ENCODE measurements at regions not wholly inside any gene's neighbourhood (a gene's known extent, or its start where the extent isn't known, plus 50 kb on each side); places are given as distances from the start of the nearest gene placed in this dataset.

DNA sequence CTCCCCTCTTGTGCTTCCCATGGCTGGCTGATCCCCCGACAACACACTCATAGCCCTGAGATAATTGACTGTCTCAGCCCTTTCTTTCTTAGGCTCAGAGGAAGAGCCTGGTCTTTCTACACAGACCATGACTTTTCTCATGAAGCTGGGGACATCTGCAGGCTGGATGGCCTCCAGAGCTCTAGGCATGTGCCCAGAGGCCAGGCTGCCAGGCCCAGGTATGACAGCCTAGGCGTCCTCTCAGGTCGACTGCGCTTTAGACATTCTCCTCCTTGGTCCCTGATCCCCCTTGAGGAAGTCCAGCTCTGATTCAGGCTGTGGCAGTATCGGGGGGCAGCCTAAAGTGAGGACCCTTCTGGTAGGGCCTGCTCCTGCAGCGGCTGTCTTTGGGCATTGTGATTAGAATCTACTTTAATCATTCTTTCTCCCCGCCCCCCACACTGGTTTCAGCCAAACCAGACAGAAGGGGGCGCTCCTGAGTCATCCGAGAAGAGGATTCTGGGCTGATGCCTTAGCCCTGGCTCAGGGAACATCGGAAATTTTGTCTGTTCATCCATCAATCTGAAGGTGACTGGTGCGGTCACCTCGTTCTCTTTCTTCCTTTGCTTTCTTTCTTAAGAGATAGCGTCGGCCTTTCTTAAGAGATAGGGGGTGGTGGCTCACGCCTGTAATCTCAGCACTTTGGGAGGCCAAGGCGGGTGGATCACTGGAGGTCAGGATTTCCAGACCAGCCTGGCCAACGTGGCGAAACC lies 66.5 kb upstream of the HSPA9 start:
- H3K9me3 ChIP-seq (replicated peaks in 1 of 3), result no peaks in the 10 kb centered on the region
- no peaks in the 10 kb centered on the region for H3K36me3 ChIP-seq (replicated peaks in 1 of 2)
- DNase-seq, result peak; percentile 84 to 94 (median 91)
- no peak overlapping the region for H3K4me3 ChIP-seq
- TF ChIP-seq, protein P1, sequence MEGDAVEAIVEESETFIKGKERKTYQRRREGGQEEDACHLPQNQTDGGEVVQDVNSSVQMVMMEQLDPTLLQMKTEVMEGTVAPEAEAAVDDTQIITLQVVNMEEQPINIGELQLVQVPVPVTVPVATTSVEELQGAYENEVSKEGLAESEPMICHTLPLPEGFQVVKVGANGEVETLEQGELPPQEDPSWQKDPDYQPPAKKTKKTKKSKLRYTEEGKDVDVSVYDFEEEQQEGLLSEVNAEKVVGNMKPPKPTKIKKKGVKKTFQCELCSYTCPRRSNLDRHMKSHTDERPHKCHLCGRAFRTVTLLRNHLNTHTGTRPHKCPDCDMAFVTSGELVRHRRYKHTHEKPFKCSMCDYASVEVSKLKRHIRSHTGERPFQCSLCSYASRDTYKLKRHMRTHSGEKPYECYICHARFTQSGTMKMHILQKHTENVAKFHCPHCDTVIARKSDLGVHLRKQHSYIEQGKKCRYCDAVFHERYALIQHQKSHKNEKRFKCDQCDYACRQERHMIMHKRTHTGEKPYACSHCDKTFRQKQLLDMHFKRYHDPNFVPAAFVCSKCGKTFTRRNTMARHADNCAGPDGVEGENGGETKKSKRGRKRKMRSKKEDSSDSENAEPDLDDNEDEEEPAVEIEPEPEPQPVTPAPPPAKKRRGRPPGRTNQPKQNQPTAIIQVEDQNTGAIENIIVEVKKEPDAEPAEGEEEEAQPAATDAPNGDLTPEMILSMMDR (IDR thresholded peaks at IDR 0.05), result peak; percentile 83 to 92 (median 88)
- TF ChIP-seq POLR2A (IDR thresholded peaks at IDR 0.05), result no peak
- H3K4me1 ChIP-seq (replicated peaks in 1 of 2), result no peaks in the 10 kb centered on the region
- no peaks in the 10 kb centered on the region for H3K27me3 ChIP-seq
- intact Hi-C loops (cut with DNase I), result loop anchor here (5.0 to 10.0 kb wide), 3 partner anchors 283 to 623 kb away; no protein-coding TSS in a partner anchor
- WGBS, 4 donors, result 38 to 46% (median 40%) methylated on average over 14 to 18 of the region's 18 CpGs
- H3K27ac ChIP-seq, result peak overlapping the region in 1 of 5 donors; percentile 65

DNA sequence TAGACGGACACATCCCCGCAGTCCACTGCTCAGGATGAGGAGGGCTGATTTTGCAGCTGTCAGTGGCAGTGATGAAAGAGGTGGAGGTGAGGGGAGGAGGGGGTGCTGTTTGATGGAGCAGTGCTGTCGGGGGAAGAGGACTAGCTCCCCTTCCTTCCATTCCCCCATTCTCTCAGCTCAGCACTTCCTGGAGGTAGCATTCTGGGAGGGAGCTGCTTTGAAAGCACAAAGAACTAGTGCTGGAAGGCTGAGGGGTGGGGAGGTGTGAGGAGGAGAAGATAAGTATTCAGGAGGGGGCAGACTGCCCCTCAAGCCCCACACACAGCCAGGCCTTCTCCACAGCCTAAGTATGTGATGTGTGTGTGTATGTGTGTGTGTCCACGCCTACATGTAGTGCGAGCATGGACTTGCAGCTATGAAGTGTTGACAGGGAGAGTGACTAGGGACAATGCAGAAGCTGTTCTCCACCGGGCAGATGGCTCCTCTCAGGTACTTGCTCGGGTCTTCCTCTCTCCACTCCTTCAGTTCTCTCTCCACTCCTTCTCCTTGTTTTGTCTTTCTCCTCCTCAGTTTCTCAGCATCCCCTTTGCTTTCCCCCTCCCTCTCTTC lies 65.5 kb upstream of the HSPA9 start:
- H3K36me3 ChIP-seq (replicated peaks in 1 of 2), result no peaks in the 10 kb centered on the region
- no peak overlapping the region for H3K4me3 ChIP-seq
- 81 to 93% (median 88%) methylated on average over 7 of the region's 7 CpGs for WGBS, 4 donors
- H3K4me1 ChIP-seq (replicated peaks in 1 of 2), result peaks cover 1 to 2% of the 10 kb centered on the region in 2 donors
- DNase-seq, result no peak
- H3K27me3 ChIP-seq, result no peaks in the 10 kb centered on the region
- no peaks in the 10 kb centered on the region for H3K9me3 ChIP-seq (replicated peaks in 1 of 3)
- no peak overlapping the region for H3K27ac ChIP-seq
- intact Hi-C loops (cut with DNase I), result loop anchor here (5.0 to 10.0 kb wide), 3 partner anchors 284 to 624 kb away; no protein-coding TSS in a partner anchor
- no peak for TF ChIP-seq POLR2A (IDR thresholded peaks at IDR 0.05)
- TF ChIP-seq, protein P1 (IDR thresholded peaks at IDR 0.05), result no peak

DNA sequence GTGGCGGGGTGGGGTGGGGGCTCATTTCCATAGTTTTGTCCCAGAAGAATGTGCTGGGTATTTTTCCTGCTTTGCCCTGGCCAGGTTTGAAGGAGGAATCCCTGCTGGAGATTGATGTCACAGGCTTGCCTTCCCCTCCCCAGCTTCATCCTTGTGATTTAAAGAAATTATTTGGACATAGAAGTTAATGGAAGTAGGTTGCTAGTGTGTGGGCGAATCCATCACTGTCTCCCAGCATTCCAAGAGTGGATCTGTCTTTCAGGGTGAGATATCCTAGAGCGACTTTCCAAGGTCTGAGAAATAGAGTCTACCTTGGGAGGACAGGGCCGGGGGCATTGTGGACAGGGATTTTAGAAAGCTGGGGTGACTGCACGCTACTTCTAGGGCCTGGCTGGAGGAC lies 64.9 kb upstream of the HSPA9 start:
- Histone ChIP-seq H3K27me3 (no peaks in the 10 kb centered on the region), H3K36me3 (replicated peaks in 1 of 2) (no peaks in the 10 kb centered on the region), H3K27ac (no peak overlapping the region), H3K9me3 (replicated peaks in 1 of 3) (no peaks in the 10 kb centered on the region), H3K4me3 (no peak overlapping the region), H3K4me1 (replicated peaks in 1 of 2) (peaks cover 5 to 7% of the 10 kb centered on the region in 2 donors)
- intact Hi-C loops (cut with DNase I), result loop anchor here (5.0 to 10.0 kb wide), 3 partner anchors 285 to 625 kb away; no protein-coding TSS in a partner anchor
- TF ChIP-seq, protein P1 (IDR thresholded peaks at IDR 0.05), result no peak
- no peak for TF ChIP-seq POLR2A (IDR thresholded peaks at IDR 0.05)
- 91 to 96% (median 92%) methylated on average over 5 of the region's 5 CpGs for WGBS, 4 donors
- no peak for DNase-seq

DNA sequence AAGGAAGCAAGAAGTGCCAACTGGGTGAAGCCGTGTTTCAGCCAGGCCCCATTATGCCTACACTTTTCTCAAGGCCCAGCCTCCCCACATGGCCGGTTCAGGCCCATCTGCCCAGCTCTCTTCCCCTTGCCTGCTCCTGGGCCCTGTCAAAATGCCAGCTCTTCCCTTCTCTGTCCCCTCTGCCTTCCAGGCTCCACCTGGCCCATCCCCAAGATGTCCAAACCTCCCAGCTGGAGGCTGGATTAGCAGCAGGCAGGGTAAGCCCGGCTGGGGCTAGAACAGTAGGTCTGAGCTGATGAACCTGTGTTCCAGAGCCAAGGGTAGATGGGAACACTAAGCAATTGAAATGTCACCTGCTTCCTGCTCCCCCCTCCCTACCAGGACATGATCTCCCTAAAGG lies 64.1 kb upstream of the HSPA9 start:
- peaks cover 9 to 15% of the 10 kb centered on the region in 2 donors for H3K4me1 ChIP-seq (replicated peaks in 1 of 2)
- no peak overlapping the region for H3K4me3 ChIP-seq
- no peaks in the 10 kb centered on the region for H3K9me3 ChIP-seq (replicated peaks in 1 of 3)
- TF ChIP-seq, protein P1 (IDR thresholded peaks at IDR 0.05), result no peak
- TF ChIP-seq POLR2A (IDR thresholded peaks at IDR 0.05), result no peak
- H3K27ac ChIP-seq, result no peak overlapping the region
- peak in 1 of 7 donors; percentile 9 for DNase-seq
- H3K36me3 ChIP-seq (replicated peaks in 1 of 2), result no peaks in the 10 kb centered on the region
- H3K27me3 ChIP-seq, result no peaks in the 10 kb centered on the region
- intact Hi-C loops (cut with DNase I), result no loop called here
- 85 to 88% (median 86%) methylated on average over 3 of the region's 3 CpGs for WGBS, 4 donors
